Heart right ventricle (tissue), 16 donors: ENCODE measurements at regions not wholly inside any gene's neighbourhood (a gene's known extent, or its start where the extent isn't known, plus 50 kb on each side); places are given as distances from the start of the nearest gene placed in this dataset.

ENCODE experiments used
- ATAC-seq, 8 donors: fragments of 200-7000 bp; cut with Tn5 transposase; one replicate each; pipeline ENCODE4 v1.9.1; 2020; ENCODE audit warnings: mild to moderate bottlenecking in 8 of 8, moderate library complexity in 8 of 8, moderate number of reproducible peaks in 1 of 8
- DNase-seq, 2 donors: peaks; one replicate each; pipeline ENCODE4 v3.0.0-alpha.2; 2020
- H3K27ac ChIP-seq, 10 donors: fragments of 200-600 bp; sonication (generic) in 2 of 10; one replicate each; pipeline versions ENCODE4 v1.5.0 to v1.8.0; 2020 to 2022; ENCODE audit warnings: mild to moderate bottlenecking in 3 of 10
- H3K27me3 ChIP-seq, 7 donors: fragments of 200-600 bp; one replicate each; pipeline ENCODE4 v1.8.0; 2021 to 2022; ENCODE audit warnings: mild to moderate bottlenecking in 2 of 7
- H3K36me3 ChIP-seq, 9 donors: fragments of 200-600 bp; sonication (generic) in 1 of 9; one replicate each; pipeline versions ENCODE4 v1.5.0 to v1.8.0; 2020 to 2022; ENCODE audit warnings: mild to moderate bottlenecking in 2 of 9
- H3K4me1 ChIP-seq, 9 donors: fragments of 200-600 bp; sonication (generic) in 1 of 9; one replicate each; pipeline versions ENCODE4 v1.5.0 to v1.8.0; 2020 to 2022; ENCODE audit warnings: mild to moderate bottlenecking in 4 of 9
- H3K4me3 ChIP-seq, 10 donors: fragments of 200-600 bp; sonication (generic) in 2 of 10; one replicate each; pipeline versions ENCODE4 v1.5.0 to v1.8.0; 2020 to 2022; ENCODE audit warnings: mild to moderate bottlenecking in 7 of 10, moderate library complexity in 2 of 10
- H3K9me3 ChIP-seq, 11 donors: fragments of 200-600 bp in 10 of 11; sonication (generic) in 2 of 11; one replicate each; pipeline versions ENCODE4 v1.5.0 to v1.8.0; 2013 to 2022; ENCODE audit warnings: mild to moderate bottlenecking in 2 of 11, control low read depth in 1 of 11, moderate library complexity in 1 of 11
- CTCF ChIP-seq, 9 donors: fragments of 200-600 bp; sonication (generic) in 2 of 9; IDR thresholded peaks; one replicate each; pipeline versions ENCODE4 v1.5.0 to v1.8.0; 2021 to 2022; ENCODE audit warnings: antibody characterized with exemption in 9 of 9, mild to moderate bottlenecking in 5 of 9, moderate library complexity in 1 of 9
- WGBS, 2 donors: extraction: QIAGEN DNeasy Blood & Tissue Kit; methylation state at CpG; one replicate each; pipeline ENCODE4 v1.1.7; 2013; ENCODE audit warnings: inconsistent platforms in 1 of 2; 5-methylcytosine and 5-hydroxymethylcytosine counted together
- intact Hi-C, 10 donors: fragments of 100-400 bp; cut with DNase I; formaldehyde crosslinking; loops; one replicate each; pipeline versions ENCODE4 v1.11.1 to v1.14.2; 2022
- donor health status: Arrhythmogenic right ventricular cardiomyopathy.
- donor health status: ischemic (EF 13 %, LVEDD 7.1; RV severe dilation, severe dysfunction).
- donor health status: healthy with polysubstance abuse.
- donor health status: DM: no; HTN: yes; CAD: no.
- donor health status: DM: no; HTN: no; CAD: no.
- donor health status: ischemic (EF 25% LVEDD 6.9; RV normal size, moderate dysfunction).
- donor health status: ischemic (EF 25% LVEDD 5.7; RV mildly dilated, moderate dysfunction).
- donor health status: healthy.
- donor health status: DM: yes; HTN: yes; CAD: no.
- donor health status: Ischemic cardiomyopathy.
- donor health status: ischemic (EF 35%, LVEDD 5.7; RV mildly dilated, moderate dysfunction).
- donor health status: nonischemic (EF 11% LVEDD 7.7; RV severe dilation, severe dysfunction).
- donor health status: DM: yes; HTN: yes; CAD: no.
- donor health status: PGD.
- donor health status: ischemic (EF 29% LVEDD 5.4; RV normal size, mild dysfunction).
- donor health status: nonischemic (EF 23%, LVEDD 6.1; RV moderate dilation, normal function).

- H3K4me1 ChIP-seq: no peaks in the 10 kb centered on the region
- TF ChIP-seq CTCF (IDR thresholded peaks at IDR 0.05): no peak
- 83 to 89% methylated on average over 4 of the region's 4 CpGs for WGBS, 2 donors
- H3K27me3 ChIP-seq: no peaks in the 10 kb centered on the region
- no peaks in the 10 kb centered on the region for H3K36me3 ChIP-seq
- intact Hi-C loops: no loop called here
- H3K4me3 ChIP-seq: no peak overlapping the region
- no peak overlapping the region for H3K27ac ChIP-seq
- no peaks in the 10 kb centered on the region for H3K9me3 ChIP-seq
- DNase-seq (no peak), ATAC-seq (no peak)
These were observed 183.2 kb upstream of the LYZL1 start for GRCh38 chr10:29105516-29106215.

GRCh38 chr10:29106287-29106686, 182.6 kb upstream of the LYZL1 start:
- 85% methylated on average over 4 of the region's 4 CpGs for WGBS, 2 donors
- Histone ChIP-seq H3K27ac (no peak overlapping the region), H3K4me1 (no peaks in the 10 kb centered on the region), H3K4me3 (no peak overlapping the region), H3K36me3 (no peaks in the 10 kb centered on the region), H3K27me3 (peaks cover 0 to 5% (median 0%) of the 10 kb centered on the region in 7 donors), H3K9me3 (no peaks in the 10 kb centered on the region)
- intact Hi-C loops: no loop called here
- DNase-seq: no peak
- ATAC-seq: no peak
- TF ChIP-seq CTCF (IDR thresholded peaks at IDR 0.05): no peak

- Histone ChIP-seq H3K4me1 (no peaks in the 10 kb centered on the region), H3K4me3 (no peak overlapping the region), H3K27me3 (peaks cover 0 to 9% (median 0%) of the 10 kb centered on the region in 7 donors), H3K9me3 (no peaks in the 10 kb centered on the region), H3K36me3 (no peaks in the 10 kb centered on the region), H3K27ac (no peak overlapping the region)
- TF ChIP-seq CTCF (IDR thresholded peaks at IDR 0.05): no peak
- ATAC-seq: no peak
- intact Hi-C loops: no loop called here
- 88 to 91% methylated on average over 2 of the region's 2 CpGs for WGBS, 2 donors
- DNase-seq: no peak
These were observed 180.9 kb upstream of the LYZL1 start for GRCh38 chr10:29107866-29108498.

- Histone ChIP-seq H3K4me3 (no peak overlapping the region), H3K4me1 (no peaks in the 10 kb centered on the region), H3K27ac (no peak overlapping the region), H3K27me3 (peaks cover 0 to 15% (median 0%) of the 10 kb centered on the region in 7 donors), H3K9me3 (no peaks in the 10 kb centered on the region), H3K36me3 (no peaks in the 10 kb centered on the region)
- no peak for TF ChIP-seq CTCF (IDR thresholded peaks at IDR 0.05)
- WGBS, 2 donors: 73 to 77% methylated on average over 9 of the region's 9 CpGs
- no peak for ATAC-seq
- no peak for DNase-seq
- intact Hi-C loops: loop anchor here in 1 of 10 donors (1.0 kb wide), 1 partner anchor 20 kb away; no protein-coding TSS in a partner anchor
These were observed 178.9 kb upstream of the LYZL1 start for GRCh38 chr10:29109707-29110571.
